ENCODE measurements at regions not wholly inside any gene's neighbourhood (a gene's known extent, or its start where the extent isn't known, plus 50 kb on each side); places are given as distances from the start of the nearest gene placed in this dataset.
"Not testable (repeated sequence)": the region's sequence is repeated elsewhere in the genome, so short reads cannot be mapped to it uniquely, and the experiment has no call there.

GRCh38 chr10:30697221-30697620 lies 67.7 kb upstream of the LYZL2 start:
- not testable (repeated sequence) for DNase-seq (ENCODE audit: low spot score)

- not testable (repeated sequence) for DNase-seq (ENCODE audit: low spot score)
These were observed 67.0 kb upstream of the LYZL2 start for GRCh38 chr10:30696416-30697185.

GRCh38 chr10:30695481-30696236 lies 66.1 kb upstream of the LYZL2 start:
- not testable (repeated sequence) for DNase-seq (ENCODE audit: low spot score)

GRCh38 chr10:30694518-30695228 lies 65.1 kb upstream of the LYZL2 start:
- DNase-seq (ENCODE audit: low spot score): no peak

- no peak for DNase-seq (ENCODE audit: low spot score)
These were observed 62.1 kb upstream of the LYZL2 start for GRCh38 chr10:30691639-30692015.

- DNase-seq (ENCODE audit: low spot score): not testable (repeated sequence)
These were observed 61.5 kb upstream of the LYZL2 start for GRCh38 chr10:30690948-30691638.

- no peak for DNase-seq (ENCODE audit: low spot score)
These were observed 58.9 kb upstream of the LYZL2 start for GRCh38 chr10:30688456-30688855.

GRCh38 chr10:30687698-30688213 lies 58.2 kb upstream of the LYZL2 start:
- peak; percentile 61 for DNase-seq (ENCODE audit: low spot score)

GRCh38 chr10:30686708-30687107 lies 57.2 kb upstream of the LYZL2 start:
- no peak for DNase-seq (ENCODE audit: low spot score)

GRCh38 chr10:30683496-30683895 lies 53.9 kb upstream of the LYZL2 start:
- no peak for DNase-seq (ENCODE audit: low spot score)

- not testable (repeated sequence) for DNase-seq (ENCODE audit: low spot score)
These were observed 53.0 kb upstream of the LYZL2 start for GRCh38 chr10:30682377-30683199.

GRCh38 chr10:30680908-30681307 lies 51.4 kb upstream of the LYZL2 start:
- no peak for DNase-seq (ENCODE audit: low spot score)
